Cardiac muscle cell (in vitro differentiated cells and primary cell): ENCODE measurements at regions not wholly inside any gene's neighbourhood (a gene's known extent, or its start where the extent isn't known, plus 50 kb on each side); places are given as distances from the start of the nearest gene placed in this dataset.

ENCODE experiments used
- DNase-seq, 2 donors: peaks; one replicate each; pipeline versions ENCODE4 v3.0.0 to v3.0.0-alpha.2; 2010 to 2017; ENCODE audit warnings: low read depth in 1 of 2, low spot score in 1 of 2
- H3K27ac ChIP-seq: fragments of 200-600 bp; sonication (generic); 2 replicates; pipeline ENCODE4 v1.5.1; 2016
- H3K27me3 ChIP-seq: fragments of 200-600 bp; sonication (generic); 2 replicates; pipeline ENCODE4 v1.6.0; 2016; ENCODE audit warnings: control low read depth
- H3K36me3 ChIP-seq: fragments of 200-600 bp; sonication (generic); 2 replicates; pipeline ENCODE4 v1.5.1; 2016; ENCODE audit warnings: control low read depth
- H3K4me1 ChIP-seq: fragments of 200-600 bp; sonication (generic); 2 replicates; pipeline ENCODE4 v1.8.1; 2017; ENCODE audit warnings: low read depth, mild to moderate bottlenecking, mixed run types
- H3K4me3 ChIP-seq: fragments of 200-600 bp; sonication (generic); 2 replicates; pipeline ENCODE4 v1.5.1; 2016; ENCODE audit warnings: mild to moderate bottlenecking
- H3K9me3 ChIP-seq: fragments of 200-600 bp; sonication (generic); 2 replicates; pipeline ENCODE4 v1.5.1; 2017; ENCODE audit warnings: low read depth, mild to moderate bottlenecking, control low read depth
- CTCF ChIP-seq: IDR thresholded peaks from 2 replicates; pipeline ENCODE4 v1.5.1; 2012; ENCODE audit warnings: low read depth, mild to moderate bottlenecking, low read length

- H3K4me1 ChIP-seq = peaks cover 3% of the 10 kb centered on the region
- H3K9me3 ChIP-seq = no peaks in the 10 kb centered on the region
- H3K27me3 ChIP-seq = no peaks in the 10 kb centered on the region
- DNase-seq = no peak
- TF ChIP-seq CTCF = no peak
- no peaks in the 10 kb centered on the region for H3K36me3 ChIP-seq
- no peak overlapping the region for H3K27ac ChIP-seq
- H3K4me3 ChIP-seq = no peak overlapping the region
Observed at GRCh38 chr6:144345451-144345850, 60.3 kb downstream of the UTRN start.

GRCh38 chr6:144346719-144347447, 61.7 kb downstream of the UTRN start:
- TF ChIP-seq CTCF = no peak
- peaks cover 9% of the 10 kb centered on the region for H3K4me1 ChIP-seq
- H3K27ac ChIP-seq = no peak overlapping the region
- DNase-seq = peak in 1 of 2 donors; percentile 72
- no peaks in the 10 kb centered on the region for H3K27me3 ChIP-seq
- H3K9me3 ChIP-seq = no peaks in the 10 kb centered on the region
- H3K4me3 ChIP-seq = no peak overlapping the region
- no peaks in the 10 kb centered on the region for H3K36me3 ChIP-seq

GRCh38 chr6:144347448-144347759, 62.3 kb downstream of the UTRN start:
- H3K36me3 ChIP-seq = no peaks in the 10 kb centered on the region
- no peak for DNase-seq
- no peak overlapping the region for H3K27ac ChIP-seq
- H3K4me3 ChIP-seq = no peak overlapping the region
- H3K27me3 ChIP-seq = no peaks in the 10 kb centered on the region
- TF ChIP-seq CTCF = no peak
- H3K9me3 ChIP-seq = no peaks in the 10 kb centered on the region
- H3K4me1 ChIP-seq = peaks cover 12% of the 10 kb centered on the region

GRCh38 chr6:144347933-144348332, 62.8 kb downstream of the UTRN start:
- no peak overlapping the region for H3K27ac ChIP-seq
- no peak overlapping the region for H3K4me3 ChIP-seq
- H3K36me3 ChIP-seq = no peaks in the 10 kb centered on the region
- no peak for TF ChIP-seq CTCF
- no peak for DNase-seq
- no peaks in the 10 kb centered on the region for H3K9me3 ChIP-seq
- no peaks in the 10 kb centered on the region for H3K27me3 ChIP-seq
- peaks cover 12% of the 10 kb centered on the region for H3K4me1 ChIP-seq

- Histone ChIP-seq H3K27ac (no peak overlapping the region), H3K4me1 (peaks cover 12% of the 10 kb centered on the region), H3K27me3 (no peaks in the 10 kb centered on the region), H3K36me3 (no peaks in the 10 kb centered on the region), H3K9me3 (no peaks in the 10 kb centered on the region), H3K4me3 (no peak overlapping the region)
- peak in 1 of 2 donors; percentile 79 for DNase-seq
- no peak for TF ChIP-seq CTCF
Observed at GRCh38 chr6:144349690-144350527, 64.8 kb downstream of the UTRN start.
